ENCODE measurements at regions not wholly inside any gene's neighbourhood (a gene's known extent, or its start where the extent isn't known, plus 50 kb on each side); places are given as distances from the start of the nearest gene placed in this dataset.

- peaks cover 23 to 62% (median 48%) of the 10 kb centered on the region in 5 donors for H3K27me3 Mint-ChIP-seq
- peak overlapping the region in 7 of 10 donors; percentile 37 to 83 (median 81) for H3K4me3 Mint-ChIP-seq
- Histone ChIP-seq H3K4me1 (ENCODE audit: control insufficient read depth in 2 of 2, insufficient read depth in 2 of 2, low read length in 2 of 2) (no peaks in the 10 kb centered on the region), H3K27ac (ENCODE audit: low read depth, low read length) (no peak overlapping the region), H3K9me3 (ENCODE audit: control insufficient read depth in 2 of 3, low read length in 3 of 3) (no peaks in the 10 kb centered on the region), H3K27me3 (ENCODE audit: control insufficient read depth in 2 of 2, insufficient read depth in 2 of 2, low read length in 2 of 2) (peaks cover 0 to 3% of the 10 kb centered on the region in 2 donors), H3K36me3 (ENCODE audit: control insufficient read depth in 2 of 3, insufficient read depth in 3 of 3, low read length in 3 of 3) (no peaks in the 10 kb centered on the region), H3K4me3 (ENCODE audit: low read length) (no peak overlapping the region)
- ChIA-PET POLR2A (interaction anchor here (0.5 kb wide), 1 partner anchor 17 kb away, joined by 5 read pairs; no protein-coding TSS in a partner anchor), CTCF (interaction anchor here (0.6 to 2.2 kb wide), 5 partner anchors 12 to 495 kb away, joined by 3 to 6 read pairs (median 4); no protein-coding TSS in a partner anchor)
- H3K36me3 Mint-ChIP-seq, result no peaks in the 10 kb centered on the region
- ATAC-seq (no peak), DNase-seq (no peak)
- H3K4me1 Mint-ChIP-seq, result peaks cover 13 to 26% (median 25%) of the 10 kb centered on the region in 7 donors
- H3K9me3 Mint-ChIP-seq, result no peaks in the 10 kb centered on the region
- intact Hi-C loops (cut with micrococcal nuclease), result loop anchor here (1.0 to 5.0 kb wide), 7 partner anchors 37 to 493 kb away; partner anchors contain the start of gene PRIM2 (in 1 of the 2)
- no peak overlapping the region for H3K27ac Mint-ChIP-seq
These were observed 104.3 kb upstream of the BEND6 start for GRCh38 chr6:56850626-56851025.

DNA sequence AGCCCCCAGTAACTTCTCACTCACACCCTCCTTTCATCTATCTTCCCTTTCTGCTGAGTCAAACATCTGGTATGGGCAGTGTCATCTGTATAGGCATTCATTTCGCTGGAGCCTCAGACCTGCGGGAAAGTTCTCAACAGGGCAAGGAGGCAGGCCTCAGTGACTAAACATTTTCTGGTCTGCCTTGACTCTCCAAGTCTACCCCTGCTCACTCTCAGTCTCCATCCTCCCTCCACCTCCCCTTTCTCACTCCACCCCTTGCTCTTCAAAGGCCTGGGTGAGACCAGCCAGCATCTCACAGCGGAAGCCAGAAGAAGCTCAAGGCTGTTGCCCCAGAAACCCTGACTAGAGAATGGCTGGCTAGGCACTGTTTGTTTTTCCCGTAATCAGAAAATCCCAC is 105.0 kb upstream of the BEND6 start:
- CTCF ChIA-PET, result no interaction called here
- H3K4me3 ChIP-seq (ENCODE audit: low read length), result no peak overlapping the region
- Mint-ChIP-seq H3K4me3 (peak overlapping the region in 3 of 10 donors; percentile 37 to 77 (median 70)), H3K27me3 (peaks cover 28 to 61% (median 51%) of the 10 kb centered on the region in 5 donors), H3K4me1 (peaks cover 13 to 29% (median 25%) of the 10 kb centered on the region in 7 donors), H3K36me3 (peaks cover 0 to 1% (median 0%) of the 10 kb centered on the region in 5 donors), H3K9me3 (no peaks in the 10 kb centered on the region), H3K27ac (no peak overlapping the region)
- no peaks in the 10 kb centered on the region for H3K36me3 ChIP-seq (ENCODE audit: control insufficient read depth in 2 of 3, insufficient read depth in 3 of 3, low read length in 3 of 3)
- no peak overlapping the region for H3K27ac ChIP-seq (ENCODE audit: low read depth, low read length)
- no peaks in the 10 kb centered on the region for H3K9me3 ChIP-seq (ENCODE audit: control insufficient read depth in 2 of 3, low read length in 3 of 3)
- H3K4me1 ChIP-seq (ENCODE audit: control insufficient read depth in 2 of 2, insufficient read depth in 2 of 2, low read length in 2 of 2), result no peaks in the 10 kb centered on the region
- ATAC-seq, result no peak
- intact Hi-C loops (cut with micrococcal nuclease), result loop anchor here (5.0 kb wide), 3 partner anchors 37 to 493 kb away; partner anchors contain the start of gene PRIM2 (in 1 of the 2)
- POLR2A ChIA-PET, result interaction anchor here (0.5 kb wide), 1 partner anchor 18 kb away, joined by 5 read pairs; no protein-coding TSS in a partner anchor
- peaks cover 0 to 3% of the 10 kb centered on the region in 2 donors for H3K27me3 ChIP-seq (ENCODE audit: control insufficient read depth in 2 of 2, insufficient read depth in 2 of 2, low read length in 2 of 2)
- no peak for DNase-seq

GRCh38 chr6:56848105-56848504 is 106.8 kb upstream of the BEND6 start:
- H3K9me3 Mint-ChIP-seq, result no peaks in the 10 kb centered on the region
- H3K36me3 Mint-ChIP-seq, result peaks cover 0 to 1% (median 0%) of the 10 kb centered on the region in 5 donors
- peaks cover 0 to 1% of the 10 kb centered on the region in 2 donors for H3K4me1 ChIP-seq (ENCODE audit: control insufficient read depth in 2 of 2, insufficient read depth in 2 of 2, low read length in 2 of 2)
- ChIA-PET CTCF (no interaction called here), POLR2A (interaction anchor here (0.6 kb wide), 1 partner anchor 89 kb away, joined by 3 read pairs; no protein-coding TSS in a partner anchor)
- ATAC-seq (no peak), DNase-seq (no peak)
- H3K27ac Mint-ChIP-seq, result no peak overlapping the region
- H3K4me3 Mint-ChIP-seq, result no peak overlapping the region
- H3K4me1 Mint-ChIP-seq, result peaks cover 16 to 36% (median 25%) of the 10 kb centered on the region in 7 donors
- no peaks in the 10 kb centered on the region for H3K36me3 ChIP-seq (ENCODE audit: control insufficient read depth in 2 of 3, insufficient read depth in 3 of 3, low read length in 3 of 3)
- H3K27me3 ChIP-seq (ENCODE audit: control insufficient read depth in 2 of 2, insufficient read depth in 2 of 2, low read length in 2 of 2), result peaks cover 0 to 3% of the 10 kb centered on the region in 2 donors
- H3K27ac ChIP-seq (ENCODE audit: low read depth, low read length), result no peak overlapping the region
- intact Hi-C loops (cut with micrococcal nuclease), result no loop called here
- no peak overlapping the region for H3K4me3 ChIP-seq (ENCODE audit: low read length)
- no peaks in the 10 kb centered on the region for H3K9me3 ChIP-seq (ENCODE audit: control insufficient read depth in 2 of 3, low read length in 3 of 3)
- peaks cover 35 to 62% (median 48%) of the 10 kb centered on the region in 5 donors for H3K27me3 Mint-ChIP-seq

DNA sequence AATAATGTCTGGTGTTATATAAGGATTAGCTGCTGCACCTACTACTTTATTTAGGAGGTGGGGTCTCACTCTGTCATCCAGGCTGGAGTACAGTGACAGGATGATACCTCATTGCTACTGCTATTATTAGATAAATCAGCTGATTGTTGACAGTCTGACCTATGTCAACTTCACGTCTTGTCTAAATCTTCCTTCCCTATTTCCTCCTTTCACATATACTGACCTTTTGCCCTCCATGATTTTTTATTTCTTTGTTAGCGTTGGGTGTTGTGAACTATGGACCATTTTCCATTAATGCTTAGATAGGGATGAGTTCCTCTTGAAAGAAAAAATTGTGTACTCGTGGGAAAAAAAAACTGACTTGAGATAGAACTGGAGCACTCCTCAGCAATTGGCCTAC is 109.9 kb upstream of the BEND6 start:
- H3K9me3 ChIP-seq (ENCODE audit: control insufficient read depth in 2 of 3, low read length in 3 of 3), result no peaks in the 10 kb centered on the region
- DNase-seq (no peak), ATAC-seq (no peak)
- H3K4me3 Mint-ChIP-seq, result peak overlapping the region in 3 of 10 donors; percentile 14 to 33 (median 19)
- H3K36me3 Mint-ChIP-seq, result peaks cover 0 to 3% (median 0%) of the 10 kb centered on the region in 5 donors
- H3K4me1 ChIP-seq (ENCODE audit: control insufficient read depth in 2 of 2, insufficient read depth in 2 of 2, low read length in 2 of 2), result peaks cover 0 to 7% of the 10 kb centered on the region in 2 donors
- H3K4me1 Mint-ChIP-seq, result peaks cover 6 to 20% (median 11%) of the 10 kb centered on the region in 7 donors
- peaks cover 39 to 63% (median 56%) of the 10 kb centered on the region in 5 donors for H3K27me3 Mint-ChIP-seq
- H3K4me3 ChIP-seq (ENCODE audit: low read length), result no peak overlapping the region
- CTCF ChIA-PET, result no interaction called here
- POLR2A ChIA-PET, result interaction anchor here (1.0 kb wide), 1 partner anchor 38 kb away, joined by 3 read pairs; no protein-coding TSS in a partner anchor
- H3K36me3 ChIP-seq (ENCODE audit: control insufficient read depth in 2 of 3, insufficient read depth in 3 of 3, low read length in 3 of 3), result no peaks in the 10 kb centered on the region
- H3K27ac ChIP-seq (ENCODE audit: low read depth, low read length), result no peak overlapping the region
- peak overlapping the region in 1 of 9 donors; percentile 29 for H3K27ac Mint-ChIP-seq
- intact Hi-C loops (cut with micrococcal nuclease), result no loop called here
- H3K27me3 ChIP-seq (ENCODE audit: control insufficient read depth in 2 of 2, insufficient read depth in 2 of 2, low read length in 2 of 2), result no peaks in the 10 kb centered on the region
- H3K9me3 Mint-ChIP-seq, result peaks cover 0 to 1% (median 0%) of the 10 kb centered on the region in 11 donors

- DNase-seq (peak; percentile 34 to 77 (median 57)), ATAC-seq (peak; percentile 92)
- Histone ChIP-seq H3K4me1 (ENCODE audit: control insufficient read depth in 2 of 2, insufficient read depth in 2 of 2, low read length in 2 of 2) (peaks cover 0 to 7% of the 10 kb centered on the region in 2 donors), H3K36me3 (ENCODE audit: control insufficient read depth in 2 of 3, insufficient read depth in 3 of 3, low read length in 3 of 3) (no peaks in the 10 kb centered on the region), H3K9me3 (ENCODE audit: control insufficient read depth in 2 of 3, low read length in 3 of 3) (no peaks in the 10 kb centered on the region), H3K4me3 (ENCODE audit: low read length) (peak overlapping the region; percentile 45), H3K27me3 (ENCODE audit: control insufficient read depth in 2 of 2, insufficient read depth in 2 of 2, low read length in 2 of 2) (no peaks in the 10 kb centered on the region), H3K27ac (ENCODE audit: low read depth, low read length) (no peak overlapping the region)
- H3K27me3 Mint-ChIP-seq, result peaks cover 40 to 66% (median 57%) of the 10 kb centered on the region in 5 donors
- H3K9me3 Mint-ChIP-seq, result peaks cover 0 to 1% (median 0%) of the 10 kb centered on the region in 11 donors
- H3K4me3 Mint-ChIP-seq, result peak overlapping the region; percentile 55 to 83 (median 78)
- intact Hi-C loops (cut with micrococcal nuclease), result loop anchor here (1.0 to 5.0 kb wide), 3 partner anchors 9 to 474 kb away; partner anchors contain the start of genes PRIM2 (in 1 of the 2) and RAB23 (in 1 of the 2)
- peaks cover 0 to 3% (median 0%) of the 10 kb centered on the region in 5 donors for H3K36me3 Mint-ChIP-seq
- ChIA-PET CTCF (no interaction called here), POLR2A (interaction anchor here (1.0 kb wide), 1 partner anchor 36 kb away, joined by 3 read pairs; no protein-coding TSS in a partner anchor)
- H3K27ac Mint-ChIP-seq, result peak overlapping the region in 2 of 9 donors; percentile 14 to 45
- H3K4me1 Mint-ChIP-seq, result peaks cover 6 to 20% (median 11%) of the 10 kb centered on the region in 7 donors
These were observed 111.2 kb upstream of the BEND6 start for GRCh38 chr6:56843476-56844349.

DNA sequence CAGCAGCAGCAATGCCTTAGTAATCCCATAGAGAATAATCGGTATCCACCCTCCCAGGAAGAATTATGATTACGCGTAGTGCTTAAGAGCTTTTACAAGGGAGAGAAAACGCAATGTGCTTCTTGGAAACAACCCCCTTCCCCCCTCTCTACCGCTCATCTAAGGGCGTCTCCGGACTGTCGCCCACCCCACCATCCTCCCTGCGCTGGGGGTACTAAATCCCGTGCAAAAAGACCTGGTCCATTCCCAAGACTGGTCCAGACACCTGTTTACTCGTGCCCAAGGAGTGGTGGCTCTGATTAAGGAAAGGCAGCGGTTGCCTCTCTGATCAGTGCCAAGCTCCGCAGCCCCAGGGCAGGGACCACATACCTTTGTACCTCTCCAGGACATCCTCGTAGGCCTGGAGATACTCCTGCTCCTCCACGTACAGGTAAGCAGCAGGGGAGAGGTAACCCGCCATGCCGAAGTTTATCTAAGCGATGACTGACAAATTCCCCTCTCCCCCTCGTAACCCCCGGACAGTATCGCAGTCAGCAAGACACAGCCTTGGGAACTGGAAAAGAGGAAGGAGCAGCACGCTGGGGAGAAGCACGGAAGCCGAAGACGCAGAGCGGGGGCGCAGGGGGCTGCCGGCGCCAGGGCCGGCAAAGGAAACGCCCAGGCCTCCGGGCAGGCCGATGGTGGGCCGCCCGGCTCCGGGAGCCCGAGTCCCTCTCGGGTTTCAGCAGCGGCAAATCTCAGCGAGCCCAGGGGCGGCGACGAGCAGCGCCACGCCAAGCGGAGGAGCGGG is 112.0 kb upstream of the BEND6 start:
- no peak overlapping the region for H3K27ac ChIP-seq (ENCODE audit: low read depth, low read length)
- peak overlapping the region; percentile 34 for H3K4me3 ChIP-seq (ENCODE audit: low read length)
- peaks cover 0 to 3% (median 0%) of the 10 kb centered on the region in 5 donors for H3K36me3 Mint-ChIP-seq
- H3K27me3 ChIP-seq (ENCODE audit: control insufficient read depth in 2 of 2, insufficient read depth in 2 of 2, low read length in 2 of 2), result no peaks in the 10 kb centered on the region
- H3K36me3 ChIP-seq (ENCODE audit: control insufficient read depth in 2 of 3, insufficient read depth in 3 of 3, low read length in 3 of 3), result no peaks in the 10 kb centered on the region
- ATAC-seq, result peak; percentile 32
- intact Hi-C loops (cut with micrococcal nuclease), result loop anchor here in 1 of 2 donors (5.0 kb wide), 2 partner anchors 379 to 474 kb away; partner anchors contain the start of genes PRIM2 and RAB23
- peaks cover 0 to 7% of the 10 kb centered on the region in 2 donors for H3K4me1 ChIP-seq (ENCODE audit: control insufficient read depth in 2 of 2, insufficient read depth in 2 of 2, low read length in 2 of 2)
- H3K9me3 ChIP-seq (ENCODE audit: control insufficient read depth in 2 of 3, low read length in 3 of 3), result no peaks in the 10 kb centered on the region
- ChIA-PET CTCF (interaction anchor here (0.9 kb wide), 1 partner anchor 14 kb away, joined by 3 read pairs; no protein-coding TSS in a partner anchor), POLR2A (no interaction called here)
- DNase-seq, result peak in 3 of 9 donors; percentile 2 to 8 (median 6)
- H3K9me3 Mint-ChIP-seq, result peaks cover 0 to 1% (median 0%) of the 10 kb centered on the region in 11 donors
- H3K27me3 Mint-ChIP-seq, result peaks cover 45 to 71% (median 59%) of the 10 kb centered on the region in 5 donors
- H3K4me1 Mint-ChIP-seq, result peaks cover 6 to 20% (median 11%) of the 10 kb centered on the region in 7 donors
- H3K27ac Mint-ChIP-seq, result peak overlapping the region in 4 of 9 donors; percentile 51 to 82 (median 72)
- H3K4me3 Mint-ChIP-seq, result peak overlapping the region; percentile 64 to 96 (median 84)
